Endodermal cell (in vitro differentiated cells): ENCODE measurements at regions not wholly inside any gene's neighbourhood (a gene's known extent, or its start where the extent isn't known, plus 50 kb on each side); places are given as distances from the start of the nearest gene placed in this dataset.
"Not testable (repeated sequence)": the region's sequence is repeated elsewhere in the genome, so short reads cannot be mapped to it uniquely, and the experiment has no call there.

Experiments
- DNase-seq: peaks from one replicate; pipeline ENCODE4 v3.0.0-alpha.2; 2017
- H3K27ac ChIP-seq: 2 replicates; pipeline ENCODE4 v1.5.1; 2013; ENCODE audit warnings: mild to moderate bottlenecking, low read depth, low read length, moderate library complexity
- H3K27me3 ChIP-seq: 2 replicates; pipeline ENCODE4 v1.6.1; 2013; ENCODE audit warnings: mild to moderate bottlenecking, low read length, moderate library complexity; ENCODE audit not compliant: insufficient read depth, control insufficient read depth, poor library complexity, severe bottlenecking
- H3K36me3 ChIP-seq: 2 replicates; pipeline ENCODE4 v1.7.0; 2013; ENCODE audit warnings: mild to moderate bottlenecking, low read length, moderate library complexity; ENCODE audit not compliant: control insufficient read depth, insufficient read depth
- H3K4me1 ChIP-seq: one replicate; pipeline ENCODE4 v1.7.0; 2013; ENCODE audit warnings: low read length; ENCODE audit not compliant: control insufficient read depth, insufficient read depth
- H3K4me3 ChIP-seq: 2 replicates; pipeline ENCODE4 v1.5.1; 2013; ENCODE audit warnings: mild to moderate bottlenecking, low read length, moderate library complexity
- H3K9ac ChIP-seq: 2 replicates; pipeline ENCODE4 v1.6.1; 2013; ENCODE audit warnings: mild to moderate bottlenecking, low read length, moderate library complexity; ENCODE audit not compliant: poor library complexity, severe bottlenecking; ENCODE audit errors: extremely low read depth
- H3K9me3 ChIP-seq: 2 replicates; pipeline ENCODE4 v1.6.1; 2013; ENCODE audit warnings: mild to moderate bottlenecking, low read length, moderate library complexity; ENCODE audit not compliant: control insufficient read depth
- H3K27ac Mint-ChIP-seq: 2 replicates; pipeline ENCODE4 v1.8.0; 2020; ENCODE audit warnings: mixed read lengths
- H3K27me3 Mint-ChIP-seq: 2 replicates; pipeline ENCODE4 v1.8.0; 2021; ENCODE audit warnings: mild to moderate bottlenecking, mixed read lengths; ENCODE audit not compliant: insufficient read depth
- H3K36me3 Mint-ChIP-seq: 2 replicates; pipeline ENCODE4 v1.8.0; 2020; ENCODE audit warnings: low read depth, mixed read lengths
- H3K4me1 Mint-ChIP-seq: 2 replicates; pipeline ENCODE4 v1.8.0; 2020; ENCODE audit warnings: mixed read lengths
- H3K4me3 Mint-ChIP-seq: 2 replicates; pipeline ENCODE4 v1.8.0; 2020; ENCODE audit warnings: mild to moderate bottlenecking, moderate library complexity, mixed read lengths
- H3K9me3 Mint-ChIP-seq: 2 replicates; pipeline ENCODE4 v1.8.0; 2020; ENCODE audit warnings: mild to moderate bottlenecking, mixed read lengths
- WGBS, 2 experiments: methylation state at CpG; one replicate each; pipeline versions ENCODE4 v1.1.5 to v1.1.7; 2013; ENCODE audit warnings: missing lambda C conversion rate in 2 of 2, mixed read lengths in 1 of 2; ENCODE audit not compliant: insufficient coverage in 1 of 2, insufficient read length in 1 of 2; 5-methylcytosine and 5-hydroxymethylcytosine counted together
- TF ChIP-seq, protein P1 (sequence below): fragments of 200-600 bp; sonication (generic); conservative IDR thresholded peaks from 2 replicates; pipeline ENCODE4 v1.5.0; 2021; ENCODE audit warnings: antibody characterized with exemption, mild to moderate bottlenecking

DNA sequence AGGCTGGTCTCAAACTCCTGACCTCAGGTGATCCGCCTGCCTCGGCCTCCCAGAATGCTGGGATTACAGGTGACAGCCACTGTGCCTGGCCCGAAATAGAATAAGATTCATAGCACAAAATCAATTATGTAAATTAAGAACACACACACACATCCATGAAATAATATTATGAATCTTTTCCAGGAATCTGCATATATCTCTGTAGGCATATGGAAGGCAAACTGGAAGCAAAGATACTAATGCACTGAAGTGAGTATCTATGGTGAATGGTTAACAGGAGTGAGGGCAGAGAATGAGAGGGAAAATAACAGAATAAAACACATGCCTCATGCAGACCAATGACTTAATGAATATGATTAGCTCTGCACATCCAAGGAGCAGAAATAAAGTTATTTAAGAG is 61.6 kb upstream of the ATP2B4 start:
- Mint-ChIP-seq H3K27ac (no peak overlapping the region), H3K4me3 (no peak overlapping the region), H3K4me1 (peaks cover 5% of the 10 kb centered on the region), H3K27me3 (peaks cover 1% of the 10 kb centered on the region), H3K36me3 (no peaks in the 10 kb centered on the region), H3K9me3 (no peaks in the 10 kb centered on the region)
- DNase-seq, result no peak
- no peak overlapping the region for H3K27ac ChIP-seq
- no peak overlapping the region for H3K4me3 ChIP-seq
- H3K27me3 ChIP-seq, result no peaks in the 10 kb centered on the region
- no peaks in the 10 kb centered on the region for H3K4me1 ChIP-seq
- no peaks in the 10 kb centered on the region for H3K9me3 ChIP-seq
- no peak overlapping the region for H3K9ac ChIP-seq
- H3K36me3 ChIP-seq, result no peaks in the 10 kb centered on the region
- WGBS, 2 experiments, result 95 to 100% methylated on average over 2 to 3 of the region's 3 CpGs
- TF ChIP-seq, protein P1, sequence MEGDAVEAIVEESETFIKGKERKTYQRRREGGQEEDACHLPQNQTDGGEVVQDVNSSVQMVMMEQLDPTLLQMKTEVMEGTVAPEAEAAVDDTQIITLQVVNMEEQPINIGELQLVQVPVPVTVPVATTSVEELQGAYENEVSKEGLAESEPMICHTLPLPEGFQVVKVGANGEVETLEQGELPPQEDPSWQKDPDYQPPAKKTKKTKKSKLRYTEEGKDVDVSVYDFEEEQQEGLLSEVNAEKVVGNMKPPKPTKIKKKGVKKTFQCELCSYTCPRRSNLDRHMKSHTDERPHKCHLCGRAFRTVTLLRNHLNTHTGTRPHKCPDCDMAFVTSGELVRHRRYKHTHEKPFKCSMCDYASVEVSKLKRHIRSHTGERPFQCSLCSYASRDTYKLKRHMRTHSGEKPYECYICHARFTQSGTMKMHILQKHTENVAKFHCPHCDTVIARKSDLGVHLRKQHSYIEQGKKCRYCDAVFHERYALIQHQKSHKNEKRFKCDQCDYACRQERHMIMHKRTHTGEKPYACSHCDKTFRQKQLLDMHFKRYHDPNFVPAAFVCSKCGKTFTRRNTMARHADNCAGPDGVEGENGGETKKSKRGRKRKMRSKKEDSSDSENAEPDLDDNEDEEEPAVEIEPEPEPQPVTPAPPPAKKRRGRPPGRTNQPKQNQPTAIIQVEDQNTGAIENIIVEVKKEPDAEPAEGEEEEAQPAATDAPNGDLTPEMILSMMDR, result no peak

DNA sequence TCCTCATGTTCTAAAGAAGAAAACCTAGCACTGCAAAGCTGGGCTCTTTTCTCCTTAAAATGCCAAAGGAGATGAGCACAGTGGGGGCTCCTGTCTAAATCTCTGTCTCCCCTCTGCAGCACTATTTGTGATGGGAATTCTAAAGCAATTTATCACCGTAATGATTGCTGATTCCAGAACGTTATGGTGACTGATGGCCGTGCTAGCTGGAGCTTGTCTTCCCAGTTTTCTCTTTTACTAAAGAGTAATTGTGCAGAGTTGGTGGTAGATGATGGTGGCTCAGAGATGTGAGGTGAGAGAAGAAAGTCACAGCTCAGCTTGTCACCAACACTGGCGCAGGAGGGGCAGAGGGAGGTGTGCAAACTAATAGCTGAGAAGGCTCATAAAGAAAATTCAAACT is 60.7 kb upstream of the ATP2B4 start:
- Mint-ChIP-seq H3K4me3 (no peak overlapping the region), H3K4me1 (peaks cover 5% of the 10 kb centered on the region), H3K27me3 (peaks cover 1% of the 10 kb centered on the region), H3K9me3 (no peaks in the 10 kb centered on the region), H3K27ac (no peak overlapping the region), H3K36me3 (no peaks in the 10 kb centered on the region)
- DNase-seq, result no peak
- Histone ChIP-seq H3K9ac (no peak overlapping the region), H3K27me3 (no peaks in the 10 kb centered on the region), H3K9me3 (no peaks in the 10 kb centered on the region), H3K36me3 (no peaks in the 10 kb centered on the region), H3K27ac (no peak overlapping the region), H3K4me1 (no peaks in the 10 kb centered on the region), H3K4me3 (no peak overlapping the region)
- 58 to 75% methylated on average over 3 to 4 of the region's 4 CpGs for WGBS, 2 experiments
- TF ChIP-seq, protein P1, result no peak

DNA sequence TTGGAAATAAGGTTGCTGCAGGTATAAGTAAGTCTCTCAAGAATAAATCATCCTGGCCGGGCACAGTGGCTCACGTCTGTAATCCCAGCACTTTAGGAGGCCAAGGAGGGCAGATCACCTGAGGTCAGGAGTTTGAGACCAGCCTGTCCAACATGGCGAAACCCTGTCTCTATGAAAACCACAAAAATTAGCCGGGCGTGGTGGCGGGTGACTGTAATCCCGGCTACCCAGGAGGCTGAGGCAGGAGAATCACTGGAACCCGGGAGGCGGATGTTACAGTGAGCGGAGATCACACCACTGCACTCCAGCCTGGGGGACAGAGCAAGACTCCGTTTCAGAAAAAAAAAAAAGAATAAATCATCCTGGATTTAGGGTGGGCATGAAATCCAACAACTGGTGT is 59.7 kb upstream of the ATP2B4 start:
- H3K4me1 ChIP-seq, H3K4me3 ChIP-seq, H3K9me3 ChIP-seq, H3K36me3 Mint-ChIP-seq, H3K27me3 ChIP-seq, H3K9me3 Mint-ChIP-seq, H3K4me1 Mint-ChIP-seq, H3K27ac ChIP-seq, H3K36me3 ChIP-seq, H3K27ac Mint-ChIP-seq, H3K4me3 Mint-ChIP-seq, H3K27me3 Mint-ChIP-seq, DNase-seq, H3K9ac ChIP-seq: not testable (repeated sequence)
- WGBS, 2 experiments, result 88 to 92% methylated on average over 11 of the region's 11 CpGs

DNA sequence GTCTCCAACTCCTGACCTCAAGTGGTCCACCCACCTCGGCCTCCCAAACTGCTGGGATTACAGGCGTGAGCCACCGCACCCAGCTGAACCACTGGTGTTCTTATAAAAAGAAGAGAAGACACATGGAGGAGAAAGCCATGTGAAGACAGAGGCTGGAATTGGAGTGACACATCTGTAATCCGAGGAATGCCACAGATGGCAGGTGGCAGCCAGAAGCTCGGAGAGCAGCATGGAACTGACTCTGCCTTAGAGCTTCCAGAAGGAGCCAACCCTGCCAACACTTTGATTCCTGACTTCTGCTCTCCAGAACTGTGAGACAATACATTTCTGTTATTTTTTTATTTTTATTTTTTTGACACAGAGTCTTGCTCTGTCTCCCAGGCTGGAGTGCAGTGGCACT is 59.0 kb upstream of the ATP2B4 start:
- H3K36me3 ChIP-seq, result no peaks in the 10 kb centered on the region
- no peak overlapping the region for H3K4me3 Mint-ChIP-seq
- no peak for DNase-seq
- WGBS, 2 experiments, result 96% methylated on average over 5 of the region's 5 CpGs
- H3K27me3 ChIP-seq, result no peaks in the 10 kb centered on the region
- peaks cover 1% of the 10 kb centered on the region for H3K27me3 Mint-ChIP-seq
- no peak overlapping the region for H3K27ac ChIP-seq
- H3K36me3 Mint-ChIP-seq, result no peaks in the 10 kb centered on the region
- no peaks in the 10 kb centered on the region for H3K4me1 ChIP-seq
- no peak overlapping the region for H3K27ac Mint-ChIP-seq
- H3K9ac ChIP-seq, result no peak overlapping the region
- peaks cover 14% of the 10 kb centered on the region for H3K4me1 Mint-ChIP-seq
- no peak overlapping the region for H3K4me3 ChIP-seq
- H3K9me3 Mint-ChIP-seq, result no peaks in the 10 kb centered on the region
- TF ChIP-seq, protein P1, result no peak
- H3K9me3 ChIP-seq, result no peaks in the 10 kb centered on the region
